HEK293 (cell line): ENCODE measurements at regions not wholly inside any gene's neighbourhood (a gene's known extent, or its start where the extent isn't known, plus 50 kb on each side); places are given as distances from the start of the nearest gene placed in this dataset.

ENCODE experiments used
- RBAK ChIP-seq: fragments of 450-650 bp; formaldehyde crosslinking; IDR thresholded peaks from 2 replicates; pipeline ENCODE4 v1.5.1; 2016; ENCODE audit warnings: missing biosample characterization, missing genetic modification characterization
- ZBTB8A ChIP-seq: fragments of 450-650 bp; formaldehyde crosslinking; IDR thresholded peaks from 2 replicates; pipeline ENCODE4 v1.5.1; 2016; ENCODE audit warnings: missing biosample characterization, missing genetic modification characterization
- ZNF214 ChIP-seq: fragments of 450-650 bp; formaldehyde crosslinking; IDR thresholded peaks from 2 replicates; pipeline ENCODE4 v1.5.1; 2017; ENCODE audit warnings: missing biosample characterization, mild to moderate bottlenecking, missing genetic modification characterization, borderline replicate concordance
- ZNF280D ChIP-seq: fragments of 450-650 bp; formaldehyde crosslinking; IDR thresholded peaks from 2 replicates; pipeline ENCODE4 v1.5.1; 2016; ENCODE audit warnings: missing biosample characterization, missing genetic modification characterization
- ZNF518A ChIP-seq: fragments of 450-650 bp; formaldehyde crosslinking; conservative IDR thresholded peaks from 2 replicates; pipeline ENCODE4 v1.5.1; 2016; ENCODE audit warnings: low read depth, missing biosample characterization, missing genetic modification characterization
- ZNF558 ChIP-seq: fragments of 450-650 bp; formaldehyde crosslinking; IDR thresholded peaks from 2 replicates; pipeline ENCODE4 v1.5.1; 2016; ENCODE audit warnings: missing biosample characterization, missing genetic modification characterization
- ZNF654 ChIP-seq: fragments of 450-650 bp; formaldehyde crosslinking; IDR thresholded peaks from 2 replicates; pipeline ENCODE4 v1.5.1; 2016; ENCODE audit warnings: low read depth, missing biosample characterization, missing genetic modification characterization
- ZNF707 ChIP-seq: fragments of 450-650 bp; formaldehyde crosslinking; IDR thresholded peaks from 2 replicates; pipeline ENCODE4 v1.5.1; 2016; ENCODE audit warnings: missing biosample characterization, missing genetic modification characterization
- ZNF76 ChIP-seq: fragments of 450-650 bp; formaldehyde crosslinking; IDR thresholded peaks from 2 replicates; pipeline ENCODE4; 2016; ENCODE audit warnings: low read depth, missing biosample characterization, missing genetic modification characterization, borderline replicate concordance
- TF ChIP-seq, protein P1 (sequence below): fragments of 450-650 bp; formaldehyde crosslinking; IDR thresholded peaks from 2 replicates; pipeline ENCODE4 v1.5.1; 2016; ENCODE audit warnings: missing biosample characterization, missing genetic modification characterization

- TF ChIP-seq ZBTB8A (tag by site-specific recombination) (no peak), ZNF654 (tag by site-specific recombination) (no peak), ZNF707 (tag by site-specific recombination) (no peak), ZNF558 (tag by site-specific recombination) (no peak), RBAK (tag by site-specific recombination) (no peak), ZNF518A (tag by site-specific recombination) (no peak), ZNF214 (tag by site-specific recombination) (no peak), ZNF76 (tag by site-specific recombination) (no peak), ZNF280D (tag by site-specific recombination) (no peak)
- TF ChIP-seq, protein P1, sequence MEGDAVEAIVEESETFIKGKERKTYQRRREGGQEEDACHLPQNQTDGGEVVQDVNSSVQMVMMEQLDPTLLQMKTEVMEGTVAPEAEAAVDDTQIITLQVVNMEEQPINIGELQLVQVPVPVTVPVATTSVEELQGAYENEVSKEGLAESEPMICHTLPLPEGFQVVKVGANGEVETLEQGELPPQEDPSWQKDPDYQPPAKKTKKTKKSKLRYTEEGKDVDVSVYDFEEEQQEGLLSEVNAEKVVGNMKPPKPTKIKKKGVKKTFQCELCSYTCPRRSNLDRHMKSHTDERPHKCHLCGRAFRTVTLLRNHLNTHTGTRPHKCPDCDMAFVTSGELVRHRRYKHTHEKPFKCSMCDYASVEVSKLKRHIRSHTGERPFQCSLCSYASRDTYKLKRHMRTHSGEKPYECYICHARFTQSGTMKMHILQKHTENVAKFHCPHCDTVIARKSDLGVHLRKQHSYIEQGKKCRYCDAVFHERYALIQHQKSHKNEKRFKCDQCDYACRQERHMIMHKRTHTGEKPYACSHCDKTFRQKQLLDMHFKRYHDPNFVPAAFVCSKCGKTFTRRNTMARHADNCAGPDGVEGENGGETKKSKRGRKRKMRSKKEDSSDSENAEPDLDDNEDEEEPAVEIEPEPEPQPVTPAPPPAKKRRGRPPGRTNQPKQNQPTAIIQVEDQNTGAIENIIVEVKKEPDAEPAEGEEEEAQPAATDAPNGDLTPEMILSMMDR (tag by site-specific recombination), result no peak
Observed at GRCh38 chr15:56557415-56557814, 92.5 kb upstream of the MNS1 start.
